ENCODE measurements at regions not wholly inside any gene's neighbourhood (a gene's known extent, or its start where the extent isn't known, plus 50 kb on each side); places are given as distances from the start of the nearest gene placed in this dataset.
A peak's percentile ranks its signal among the peaks of the same experiment; 100 is the strongest.

GRCh38 chr14:76314521-76315034 lies 61.4 kb upstream of the ESRRB start:
- Histone ChIP-seq H3K27me3 (ENCODE audit: control insufficient read depth, insufficient read depth, low read length) (peaks cover 20% of the 10 kb centered on the region), H3K27ac (ENCODE audit: low read depth, low read length) (no peak overlapping the region), H3K4me1 (ENCODE audit: control insufficient read depth, insufficient read depth, low read length) (peaks cover 20% of the 10 kb centered on the region), H3K9me3 (ENCODE audit: control insufficient read depth, insufficient read depth, low read length) (no peaks in the 10 kb centered on the region), H3K4me3 (ENCODE audit: low read depth, low read length) (no peak overlapping the region), H3K36me3 (ENCODE audit: control insufficient read depth, insufficient read depth, low read length) (no peaks in the 10 kb centered on the region)
- peak in 1 of 6 donors; percentile 60 for DNase-seq (ENCODE audit: low read depth in 4 of 6, low spot score in 6 of 6)
- 44% methylated on average over 6 of the region's 7 CpGs for WGBS (ENCODE audit: insufficient coverage)

- DNase-seq (ENCODE audit: low read depth in 4 of 6, low spot score in 6 of 6): no peak
- H3K36me3 ChIP-seq (ENCODE audit: control insufficient read depth, insufficient read depth, low read length): no peaks in the 10 kb centered on the region
- WGBS (ENCODE audit: insufficient coverage): no CpG with 5 or more reads among the region's 5 CpGs
- no peak overlapping the region for H3K4me3 ChIP-seq (ENCODE audit: low read depth, low read length)
- H3K4me1 ChIP-seq (ENCODE audit: control insufficient read depth, insufficient read depth, low read length): no peaks in the 10 kb centered on the region
- no peaks in the 10 kb centered on the region for H3K27me3 ChIP-seq (ENCODE audit: control insufficient read depth, insufficient read depth, low read length)
- no peak overlapping the region for H3K27ac ChIP-seq (ENCODE audit: low read depth, low read length)
- H3K9me3 ChIP-seq (ENCODE audit: control insufficient read depth, insufficient read depth, low read length): no peaks in the 10 kb centered on the region
Measured at GRCh38 chr14:76320486-76320885, 55.5 kb upstream of the ESRRB start.

- no peaks in the 10 kb centered on the region for H3K36me3 ChIP-seq (ENCODE audit: control insufficient read depth, insufficient read depth, low read length)
- no peak overlapping the region for H3K4me3 ChIP-seq (ENCODE audit: low read depth, low read length)
- no peak for DNase-seq (ENCODE audit: low read depth in 4 of 6, low spot score in 6 of 6)
- H3K9me3 ChIP-seq (ENCODE audit: control insufficient read depth, insufficient read depth, low read length): no peaks in the 10 kb centered on the region
- WGBS (ENCODE audit: insufficient coverage): 81% methylated on average over 3 of the region's 4 CpGs
- H3K4me1 ChIP-seq (ENCODE audit: control insufficient read depth, insufficient read depth, low read length): no peaks in the 10 kb centered on the region
- no peaks in the 10 kb centered on the region for H3K27me3 ChIP-seq (ENCODE audit: control insufficient read depth, insufficient read depth, low read length)
- H3K27ac ChIP-seq (ENCODE audit: low read depth, low read length): no peak overlapping the region
Measured at GRCh38 chr14:76320975-76321374, 55.0 kb upstream of the ESRRB start.

- Histone ChIP-seq H3K27me3 (ENCODE audit: control insufficient read depth, insufficient read depth, low read length) (no peaks in the 10 kb centered on the region), H3K4me3 (ENCODE audit: low read depth, low read length) (no peak overlapping the region), H3K9me3 (ENCODE audit: control insufficient read depth, insufficient read depth, low read length) (no peaks in the 10 kb centered on the region), H3K36me3 (ENCODE audit: control insufficient read depth, insufficient read depth, low read length) (no peaks in the 10 kb centered on the region), H3K27ac (ENCODE audit: low read depth, low read length) (no peak overlapping the region), H3K4me1 (ENCODE audit: control insufficient read depth, insufficient read depth, low read length) (peaks cover 10% of the 10 kb centered on the region)
- no peak for DNase-seq (ENCODE audit: low read depth in 4 of 6, low spot score in 6 of 6)
- 80% methylated on average over 9 of the region's 12 CpGs for WGBS (ENCODE audit: insufficient coverage)
Measured at GRCh38 chr14:76322594-76323220, 53.2 kb upstream of the ESRRB start.

- Histone ChIP-seq H3K4me1 (ENCODE audit: control insufficient read depth, insufficient read depth, low read length) (peaks cover 14% of the 10 kb centered on the region), H3K4me3 (ENCODE audit: low read depth, low read length) (no peak overlapping the region), H3K36me3 (ENCODE audit: control insufficient read depth, insufficient read depth, low read length) (no peaks in the 10 kb centered on the region), H3K27ac (ENCODE audit: low read depth, low read length) (no peak overlapping the region), H3K9me3 (ENCODE audit: control insufficient read depth, insufficient read depth, low read length) (no peaks in the 10 kb centered on the region), H3K27me3 (ENCODE audit: control insufficient read depth, insufficient read depth, low read length) (no peaks in the 10 kb centered on the region)
- WGBS (ENCODE audit: insufficient coverage): 84% methylated on average over 6 of the region's 6 CpGs
- DNase-seq (ENCODE audit: low read depth in 4 of 6, low spot score in 6 of 6): no peak
Measured at GRCh38 chr14:76323331-76324050, 52.4 kb upstream of the ESRRB start.

GRCh38 chr14:76324133-76324532 lies 51.8 kb upstream of the ESRRB start:
- Histone ChIP-seq H3K9me3 (ENCODE audit: control insufficient read depth, insufficient read depth, low read length) (no peaks in the 10 kb centered on the region), H3K4me3 (ENCODE audit: low read depth, low read length) (no peak overlapping the region)
- no peak for DNase-seq (ENCODE audit: low read depth in 4 of 6, low spot score in 6 of 6)

More at GRCh38 chr14:76324133-76324532, 51.8 kb upstream of the ESRRB start:
- Histone ChIP-seq H3K27me3 (ENCODE audit: control insufficient read depth, insufficient read depth, low read length) (no peaks in the 10 kb centered on the region), H3K36me3 (ENCODE audit: control insufficient read depth, insufficient read depth, low read length) (no peaks in the 10 kb centered on the region), H3K27ac (ENCODE audit: low read depth, low read length) (no peak overlapping the region), H3K4me1 (ENCODE audit: control insufficient read depth, insufficient read depth, low read length) (peaks cover 18% of the 10 kb centered on the region)
- 82% methylated on average over 5 of the region's 5 CpGs for WGBS (ENCODE audit: insufficient coverage)
